Kidney glomerular epithelial cell (primary cell): ENCODE measurements at regions not wholly inside any gene's neighbourhood (a gene's known extent, or its start where the extent isn't known, plus 50 kb on each side); places are given as distances from the start of the nearest gene placed in this dataset.

ENCODE experiments used
- DNase-seq: peaks from one replicate; lab custom pipeline; 2025; lab: John Stamatoyannopoulos, UW

- no peak for DNase-seq
These were observed 450.8 kb downstream of the MCTP2 start for GRCh38 chr15:94682171-94682570.

GRCh38 chr15:94683902-94684301 lies 452.5 kb downstream of the MCTP2 start:
- DNase-seq: no peak

GRCh38 chr15:94691169-94691568 lies 459.8 kb downstream of the MCTP2 start:
- DNase-seq: no peak

- no peak for DNase-seq
These were observed 461.3 kb downstream of the MCTP2 start for GRCh38 chr15:94692710-94693109.

- no peak for DNase-seq
These were observed 468.9 kb downstream of the MCTP2 start for GRCh38 chr15:94700211-94700610.

- no peak for DNase-seq
These were observed 470.1 kb downstream of the MCTP2 start for GRCh38 chr15:94701281-94701985.

GRCh38 chr15:94703596-94703995 lies 472.2 kb downstream of the MCTP2 start:
- no peak for DNase-seq

- DNase-seq: no peak
These were observed 473.1 kb downstream of the MCTP2 start for GRCh38 chr15:94704421-94704820.

- DNase-seq: no peak
These were observed 473.6 kb downstream of the MCTP2 start for GRCh38 chr15:94704946-94705345.

GRCh38 chr15:94709319-94709718 lies 478.0 kb downstream of the MCTP2 start:
- no peak for DNase-seq

- no peak for DNase-seq
These were observed 490.8 kb downstream of the MCTP2 start for GRCh38 chr15:94722024-94722636.

- no peak for DNase-seq
These were observed 492.4 kb downstream of the MCTP2 start for GRCh38 chr15:94723801-94724200.

GRCh38 chr15:94731286-94731685 lies 499.9 kb downstream of the MCTP2 start:
- DNase-seq: no peak

- no peak for DNase-seq
These were observed 503.1 kb downstream of the MCTP2 start for GRCh38 chr15:94734460-94734859.

- DNase-seq: no peak
These were observed 504.9 kb downstream of the MCTP2 start for GRCh38 chr15:94736236-94736635.

GRCh38 chr15:94739639-94740038 lies 508.3 kb downstream of the MCTP2 start:
- DNase-seq: no peak

- no peak for DNase-seq
These were observed 509.1 kb downstream of the MCTP2 start for GRCh38 chr15:94740469-94740868.

- no peak for DNase-seq
These were observed 512.3 kb downstream of the MCTP2 start for GRCh38 chr15:94743668-94744067.

- DNase-seq: no peak
These were observed 512.9 kb downstream of the MCTP2 start for GRCh38 chr15:94744080-94744793.

- no peak for DNase-seq
These were observed 514.0 kb downstream of the MCTP2 start for GRCh38 chr15:94745371-94745770.

GRCh38 chr15:94747510-94747909 lies 516.1 kb downstream of the MCTP2 start:
- no peak for DNase-seq

GRCh38 chr15:94749811-94750617 lies 518.7 kb downstream of the MCTP2 start:
- DNase-seq: no peak
